ENCODE measurements at regions not wholly inside any gene's neighbourhood (a gene's known extent, or its start where the extent isn't known, plus 50 kb on each side); places are given as distances from the start of the nearest gene placed in this dataset.

- TF ChIP-seq CTCF (IDR thresholded peaks at IDR 0.05) = no peak
- DNase-seq = peak; percentile 10
- no peaks in the 10 kb centered on the region for H3K36me3 ChIP-seq
- no peaks in the 10 kb centered on the region for H3K27me3 ChIP-seq
- H3K27ac ChIP-seq = no peak overlapping the region
- peaks cover 6% of the 10 kb centered on the region for H3K9me3 ChIP-seq
- H3K4me3 ChIP-seq = no peak overlapping the region
- intact Hi-C loops (cut with DNase I) = no loop called here
- H3K9ac ChIP-seq (ENCODE audit: low read depth in 2 of 2, low read length in 2 of 2) = no peak overlapping the region
- no peaks in the 10 kb centered on the region for H3K4me1 ChIP-seq
Observed at GRCh38 chr15:25175789-25176615, 221.2 kb downstream of the SNRPN start.

GRCh38 chr15:25176616-25176923, 221.8 kb downstream of the SNRPN start:
- Histone ChIP-seq H3K36me3 (no peaks in the 10 kb centered on the region), H3K9me3 (peaks cover 6% of the 10 kb centered on the region), H3K9ac (ENCODE audit: low read depth in 2 of 2, low read length in 2 of 2) (no peak overlapping the region), H3K27me3 (no peaks in the 10 kb centered on the region), H3K27ac (no peak overlapping the region), H3K4me1 (no peaks in the 10 kb centered on the region), H3K4me3 (no peak overlapping the region)
- DNase-seq = no peak
- TF ChIP-seq CTCF (IDR thresholded peaks at IDR 0.05) = no peak
- intact Hi-C loops (cut with DNase I) = no loop called here

GRCh38 chr15:25176991-25177954, 222.5 kb downstream of the SNRPN start:
- intact Hi-C loops (cut with DNase I) = no loop called here
- Histone ChIP-seq H3K4me1 (no peaks in the 10 kb centered on the region), H3K27ac (no peak overlapping the region), H3K9ac (ENCODE audit: low read depth in 2 of 2, low read length in 2 of 2) (no peak overlapping the region), H3K27me3 (no peaks in the 10 kb centered on the region), H3K9me3 (peaks cover 6% of the 10 kb centered on the region), H3K36me3 (no peaks in the 10 kb centered on the region), H3K4me3 (no peak overlapping the region)
- TF ChIP-seq CTCF (IDR thresholded peaks at IDR 0.05) = no peak
- DNase-seq = peak; percentile 9

GRCh38 chr15:25177955-25178801, 223.4 kb downstream of the SNRPN start:
- no peak overlapping the region for H3K27ac ChIP-seq
- DNase-seq = peak; percentile 7
- H3K36me3 ChIP-seq = no peaks in the 10 kb centered on the region
- H3K27me3 ChIP-seq = no peaks in the 10 kb centered on the region
- no peak overlapping the region for H3K4me3 ChIP-seq
- intact Hi-C loops (cut with DNase I) = no loop called here
- no peaks in the 10 kb centered on the region for H3K4me1 ChIP-seq
- no peak overlapping the region for H3K9ac ChIP-seq (ENCODE audit: low read depth in 2 of 2, low read length in 2 of 2)
- no peak for TF ChIP-seq CTCF (IDR thresholded peaks at IDR 0.05)
- peaks cover 5% of the 10 kb centered on the region for H3K9me3 ChIP-seq
